AG09319 (cell line): ENCODE measurements at regions not wholly inside any gene's neighbourhood (a gene's known extent, or its start where the extent isn't known, plus 50 kb on each side); places are given as distances from the start of the nearest gene placed in this dataset.
A peak's percentile ranks its signal among the peaks of the same experiment; 100 is the strongest.

ENCODE experiments used
- DNase-seq: peaks from one replicate; pipeline ENCODE4 v3.0.0-alpha.2; 2010; ENCODE audit warnings: low read depth; ENCODE audit errors: extremely low read depth
- TF ChIP-seq, protein P1 (sequence below): IDR thresholded peaks from 2 replicates; pipeline ENCODE4 v1.5.1; 2011; ENCODE audit warnings: low read depth, mild to moderate bottlenecking, inconsistent platforms, low read length, moderate library complexity

DNA sequence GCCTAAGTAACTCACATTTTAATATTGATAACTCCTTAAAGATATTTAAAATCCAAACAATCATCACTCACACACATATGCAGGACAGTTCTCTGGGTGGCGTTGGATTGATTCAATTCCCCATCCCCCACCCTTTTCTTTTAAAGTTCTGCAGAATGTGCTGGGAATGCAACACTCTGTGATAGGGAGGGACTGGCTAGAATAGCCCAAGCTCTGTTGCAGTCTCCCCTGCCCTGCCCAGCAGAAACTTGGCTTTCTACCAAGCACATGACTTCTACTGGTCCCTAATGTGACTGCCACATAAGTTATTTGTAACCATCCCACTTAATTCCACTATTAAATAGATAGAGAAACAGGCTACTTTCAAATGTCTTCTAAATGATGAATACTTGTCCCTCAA, 55.2 kb downstream of the TWIST1 start:
- no peak for DNase-seq

DNA sequence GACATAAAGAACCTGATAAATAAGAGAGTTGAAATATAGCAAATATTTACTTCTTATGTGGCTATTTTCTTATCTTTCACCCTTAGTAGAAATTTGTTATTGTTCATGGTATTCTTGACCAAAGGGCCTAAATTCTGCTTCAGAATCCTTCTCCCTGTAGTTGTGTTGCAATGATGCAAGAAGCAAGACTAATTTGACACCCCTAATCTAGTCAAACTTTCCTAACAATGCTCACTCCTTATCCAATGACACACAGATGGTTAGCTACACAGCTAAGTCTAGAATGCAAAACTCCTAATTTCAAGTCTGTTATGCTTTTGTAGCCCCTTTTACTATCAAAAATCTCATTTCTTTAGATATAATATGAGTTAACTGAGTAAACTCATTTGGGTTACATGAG, 56.1 kb downstream of the TWIST1 start:
- no peak for DNase-seq
- TF ChIP-seq, protein P1, sequence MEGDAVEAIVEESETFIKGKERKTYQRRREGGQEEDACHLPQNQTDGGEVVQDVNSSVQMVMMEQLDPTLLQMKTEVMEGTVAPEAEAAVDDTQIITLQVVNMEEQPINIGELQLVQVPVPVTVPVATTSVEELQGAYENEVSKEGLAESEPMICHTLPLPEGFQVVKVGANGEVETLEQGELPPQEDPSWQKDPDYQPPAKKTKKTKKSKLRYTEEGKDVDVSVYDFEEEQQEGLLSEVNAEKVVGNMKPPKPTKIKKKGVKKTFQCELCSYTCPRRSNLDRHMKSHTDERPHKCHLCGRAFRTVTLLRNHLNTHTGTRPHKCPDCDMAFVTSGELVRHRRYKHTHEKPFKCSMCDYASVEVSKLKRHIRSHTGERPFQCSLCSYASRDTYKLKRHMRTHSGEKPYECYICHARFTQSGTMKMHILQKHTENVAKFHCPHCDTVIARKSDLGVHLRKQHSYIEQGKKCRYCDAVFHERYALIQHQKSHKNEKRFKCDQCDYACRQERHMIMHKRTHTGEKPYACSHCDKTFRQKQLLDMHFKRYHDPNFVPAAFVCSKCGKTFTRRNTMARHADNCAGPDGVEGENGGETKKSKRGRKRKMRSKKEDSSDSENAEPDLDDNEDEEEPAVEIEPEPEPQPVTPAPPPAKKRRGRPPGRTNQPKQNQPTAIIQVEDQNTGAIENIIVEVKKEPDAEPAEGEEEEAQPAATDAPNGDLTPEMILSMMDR: no peak

More for the DNA sequence above, 55.2 kb downstream of the TWIST1 start:
- TF ChIP-seq, protein P1: no peak

DNA sequence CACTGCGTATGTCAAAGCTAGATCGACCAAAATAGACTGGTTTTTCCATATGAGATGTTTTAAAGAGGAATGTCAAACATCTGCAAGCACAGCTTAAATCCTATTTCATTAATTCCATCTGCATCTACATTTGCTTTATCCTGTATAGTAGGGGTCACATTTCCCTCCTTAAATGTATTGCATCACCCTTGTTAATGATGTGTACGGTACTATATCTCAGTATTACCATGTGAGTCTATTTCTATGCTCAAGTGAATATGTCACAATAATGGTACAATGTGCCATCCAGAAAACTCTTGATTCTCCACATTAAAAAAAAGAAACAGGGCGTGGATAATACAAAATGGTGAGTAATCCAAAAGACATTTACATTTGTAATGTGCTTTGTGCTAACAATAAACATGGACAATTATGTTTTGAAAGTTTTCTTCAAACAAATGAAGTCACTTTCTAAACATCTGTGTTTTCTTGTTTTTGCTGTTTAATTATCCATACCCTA, 56.6 kb downstream of the TWIST1 start:
- TF ChIP-seq, protein P1: no peak
- DNase-seq: peak; percentile 60

DNA sequence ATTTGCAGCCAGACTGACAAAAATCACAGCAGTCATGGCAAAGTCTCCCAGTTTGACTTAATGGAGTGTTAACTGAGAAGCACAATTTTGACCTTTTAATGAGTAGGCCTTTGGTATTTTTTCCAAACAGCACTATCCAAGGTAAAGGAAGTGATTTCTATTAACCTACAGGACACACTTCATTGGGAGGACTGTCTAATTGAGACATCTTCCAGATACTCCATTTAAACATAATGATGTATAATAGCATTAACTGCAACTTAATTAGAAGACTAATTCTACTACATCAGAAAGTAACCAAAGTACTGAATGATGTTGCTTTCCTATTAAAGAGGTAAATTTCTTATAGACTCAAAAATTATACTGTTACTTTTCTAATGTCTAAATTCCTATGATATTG, 61.1 kb downstream of the TWIST1 start:
- DNase-seq: no peak
- TF ChIP-seq, protein P1: no peak
